Fibroblast of lung (primary cell): ENCODE measurements at regions not wholly inside any gene's neighbourhood (a gene's known extent, or its start where the extent isn't known, plus 50 kb on each side); places are given as distances from the start of the nearest gene placed in this dataset.

Source experiments
- CTCF ChIP-seq, 2 donors: IDR thresholded peaks in 1 of 2; conservative IDR thresholded peaks in 1 of 2; 1 replicate in 1 of 2; 2 replicates in 1 of 2; pipeline ENCODE4 v1.5.1; 2011 to 2012; ENCODE audit warnings: low read length in 2 of 2, control low read depth in 1 of 2, inconsistent platforms in 1 of 2, low read depth in 1 of 2, mild to moderate bottlenecking in 1 of 2
- EZH2 ChIP-seq: IDR thresholded peaks from 2 replicates; pipeline ENCODE4 v1.5.1; 2012; ENCODE audit warnings: low read length, control low read depth, mild to moderate bottlenecking; ENCODE audit errors: missing control alignments

GRCh38 chr11:122359081-122359571, 243.1 kb upstream of the BLID start:
- no peak for TF ChIP-seq CTCF (conservative IDR thresholded peaks at IDR 0.05 in 1 of 2, IDR thresholded peaks at IDR 0.05 in 1 of 2; ENCODE audit: low read depth in 1 of 2, low read length in 2 of 2)
- no peak for TF ChIP-seq EZH2
